Tibial nerve (tissue), 4 donors: ENCODE measurements at regions not wholly inside any gene's neighbourhood (a gene's known extent, or its start where the extent isn't known, plus 50 kb on each side); places are given as distances from the start of the nearest gene placed in this dataset.
"Not testable (repeated sequence)": the region's sequence is repeated elsewhere in the genome, so short reads cannot be mapped to it uniquely, and the experiment has no call there.

ENCODE experiments used
- DNase-seq, 2 donors: peaks; one replicate each; pipeline ENCODE4 v3.0.0-alpha.2; 2019; ENCODE audit warnings: low spot score in 2 of 2
- H3K27ac ChIP-seq, 4 donors: fragments of 200-600 bp; sonication (generic) in 3 of 4; one replicate each; pipeline ENCODE4 v1.5.1; 2017 to 2019; ENCODE audit warnings: mild to moderate bottlenecking in 1 of 4
- H3K27me3 ChIP-seq, 2 donors: fragments of 200-600 bp; sonication (generic) in 1 of 2; one replicate each; pipeline versions ENCODE4 v1.5.1 to v1.6.0; 2017 to 2019
- H3K36me3 ChIP-seq, 3 donors: fragments of 200-600 bp; sonication (generic); one replicate each; pipeline ENCODE4 v1.5.1; 2018 to 2019
- H3K4me1 ChIP-seq, 4 donors: fragments of 200-600 bp; sonication (generic) in 3 of 4; one replicate each; pipeline ENCODE4 v1.5.1; 2017 to 2019
- H3K4me3 ChIP-seq, 4 donors: fragments of 200-600 bp; sonication (generic) in 3 of 4; one replicate each; pipeline ENCODE4 v1.5.1; 2017 to 2019; ENCODE audit warnings: mild to moderate bottlenecking in 1 of 4, moderate library complexity in 1 of 4
- H3K9me3 ChIP-seq, 4 donors: fragments of 200-600 bp; sonication (generic) in 3 of 4; one replicate each; pipeline ENCODE4 v1.5.1; 2017 to 2019
- EP300 ChIP-seq, 2 donors: sonication (generic); formaldehyde crosslinking; IDR thresholded peaks; one replicate each; pipeline ENCODE4 v1.6.1; 2017; ENCODE audit warnings: antibody characterized with exemption in 2 of 2, mild to moderate bottlenecking in 1 of 2
- POLR2A ChIP-seq, 2 donors: fragments of 450-650 bp; IDR thresholded peaks; one replicate each; pipeline ENCODE4 v1.6.1; 2017; ENCODE audit warnings: antibody characterized with exemption in 2 of 2, mild to moderate bottlenecking in 2 of 2, moderate library complexity in 2 of 2
- WGBS, 2 donors: methylation state at CpG; one replicate each; pipeline ENCODE4 v1.1.5; 2018; 5-methylcytosine and 5-hydroxymethylcytosine counted together
- TF ChIP-seq, protein P1 (sequence below), 5 experiments: fragments of 200-600 bp in 3 of 5; fragments of 450-650 bp in 2 of 5; sonication (generic) in 3 of 5; IDR thresholded peaks; one replicate each; pipeline ENCODE4 v1.5.1; 2016 to 2019; ENCODE audit warnings: antibody characterized with exemption in 5 of 5, mild to moderate bottlenecking in 3 of 5, moderate library complexity in 2 of 5

DNA sequence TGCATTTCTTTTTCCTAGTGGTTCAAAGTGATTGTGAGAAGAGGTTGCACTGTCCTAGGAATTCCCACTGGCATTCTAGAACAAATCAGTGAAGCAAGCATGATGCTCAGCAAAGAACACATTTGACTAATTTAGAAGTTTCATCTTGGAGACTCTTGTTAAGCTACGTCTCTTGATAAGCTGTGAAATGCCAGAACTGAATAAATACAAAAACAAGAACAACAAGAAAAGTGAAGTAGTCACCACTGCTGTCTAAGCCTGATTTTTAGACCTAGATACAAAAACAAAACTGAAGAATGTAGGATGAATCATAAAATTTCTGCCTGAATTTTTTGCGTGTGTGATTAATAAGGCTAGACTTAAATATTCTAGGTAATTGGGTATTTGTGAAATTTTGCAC is 1162.4 kb downstream of the TUSC7 start:
- no peak overlapping the region for H3K27ac ChIP-seq
- no peaks in the 10 kb centered on the region for H3K9me3 ChIP-seq
- TF ChIP-seq EP300 (IDR thresholded peaks at IDR 0.05) (no peak), POLR2A (IDR thresholded peaks at IDR 0.05) (no peak)
- TF ChIP-seq, protein P1, sequence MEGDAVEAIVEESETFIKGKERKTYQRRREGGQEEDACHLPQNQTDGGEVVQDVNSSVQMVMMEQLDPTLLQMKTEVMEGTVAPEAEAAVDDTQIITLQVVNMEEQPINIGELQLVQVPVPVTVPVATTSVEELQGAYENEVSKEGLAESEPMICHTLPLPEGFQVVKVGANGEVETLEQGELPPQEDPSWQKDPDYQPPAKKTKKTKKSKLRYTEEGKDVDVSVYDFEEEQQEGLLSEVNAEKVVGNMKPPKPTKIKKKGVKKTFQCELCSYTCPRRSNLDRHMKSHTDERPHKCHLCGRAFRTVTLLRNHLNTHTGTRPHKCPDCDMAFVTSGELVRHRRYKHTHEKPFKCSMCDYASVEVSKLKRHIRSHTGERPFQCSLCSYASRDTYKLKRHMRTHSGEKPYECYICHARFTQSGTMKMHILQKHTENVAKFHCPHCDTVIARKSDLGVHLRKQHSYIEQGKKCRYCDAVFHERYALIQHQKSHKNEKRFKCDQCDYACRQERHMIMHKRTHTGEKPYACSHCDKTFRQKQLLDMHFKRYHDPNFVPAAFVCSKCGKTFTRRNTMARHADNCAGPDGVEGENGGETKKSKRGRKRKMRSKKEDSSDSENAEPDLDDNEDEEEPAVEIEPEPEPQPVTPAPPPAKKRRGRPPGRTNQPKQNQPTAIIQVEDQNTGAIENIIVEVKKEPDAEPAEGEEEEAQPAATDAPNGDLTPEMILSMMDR (IDR thresholded peaks at IDR 0.05): no peak
- no peaks in the 10 kb centered on the region for H3K27me3 ChIP-seq
- DNase-seq: no peak
- H3K36me3 ChIP-seq: no peaks in the 10 kb centered on the region
- H3K4me3 ChIP-seq: no peak overlapping the region
- H3K4me1 ChIP-seq: no peaks in the 10 kb centered on the region
- 81 to 94% methylated on average over 2 of the region's 2 CpGs for WGBS, 2 donors

DNA sequence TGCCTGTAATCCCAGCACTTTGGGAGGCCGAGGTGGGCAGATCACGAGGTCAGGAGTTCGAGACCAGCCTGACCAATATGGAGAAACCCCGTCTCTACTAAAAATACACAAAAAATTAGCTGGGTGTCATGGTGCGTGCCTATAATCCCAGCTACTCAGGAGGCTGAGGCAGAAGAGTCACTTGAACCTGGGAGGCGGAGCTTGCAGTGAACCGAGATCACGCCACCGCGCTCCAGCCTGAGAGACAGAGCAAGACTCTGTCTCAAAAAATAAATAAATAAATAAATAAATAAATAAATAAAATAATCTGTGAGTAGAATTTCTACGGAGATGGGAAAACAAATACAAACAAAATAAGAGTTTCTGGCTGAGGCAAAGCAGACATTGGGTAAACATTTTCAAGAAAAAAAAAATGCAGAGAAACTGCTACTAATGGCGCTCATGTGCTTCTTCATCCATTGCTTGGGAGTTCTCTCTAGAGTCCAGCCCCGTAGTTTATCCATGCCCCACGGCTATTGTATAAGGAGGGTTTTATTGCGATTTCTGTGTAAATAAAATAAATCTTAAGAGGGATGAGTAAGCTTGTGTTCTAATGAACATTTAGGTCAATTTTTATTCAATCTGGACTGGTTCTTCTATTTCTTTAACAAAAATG is 1161.9 kb downstream of the IGSF11 start:
- H3K27me3 ChIP-seq, H3K27ac ChIP-seq, H3K4me1 ChIP-seq, H3K36me3 ChIP-seq, H3K9me3 ChIP-seq, DNase-seq, H3K4me3 ChIP-seq: not testable (repeated sequence)
- WGBS, 2 donors: 87 to 88% methylated on average over 15 of the region's 15 CpGs

DNA sequence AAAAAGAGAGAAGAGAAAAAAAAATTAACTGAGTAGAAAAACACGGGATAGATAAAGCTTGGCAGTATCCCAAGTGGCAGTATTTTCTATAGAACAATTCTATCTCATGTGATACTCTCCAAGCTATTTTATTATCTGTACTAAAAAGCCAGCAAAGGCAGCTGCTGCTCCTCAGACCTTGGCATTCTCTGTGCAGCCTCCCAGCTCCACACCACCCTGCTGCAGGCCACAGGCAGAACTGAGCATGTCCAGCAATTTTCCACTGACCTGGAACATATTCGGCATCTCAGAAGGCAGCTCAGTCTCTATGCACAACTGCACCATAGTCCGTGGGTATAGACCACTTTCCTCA is 1161.4 kb downstream of the IGSF11 start:
- H3K27me3 ChIP-seq: no peaks in the 10 kb centered on the region
- TF ChIP-seq POLR2A (IDR thresholded peaks at IDR 0.05) (no peak), EP300 (IDR thresholded peaks at IDR 0.05) (no peak)
- TF ChIP-seq, protein P1 (IDR thresholded peaks at IDR 0.05): no peak
- DNase-seq: no peak
- H3K9me3 ChIP-seq: no peaks in the 10 kb centered on the region
- WGBS, 2 donors: 49 to 52% methylated on average over 3 of the region's 3 CpGs
- H3K4me1 ChIP-seq: no peaks in the 10 kb centered on the region
- no peak overlapping the region for H3K4me3 ChIP-seq
- H3K27ac ChIP-seq: no peak overlapping the region
- no peaks in the 10 kb centered on the region for H3K36me3 ChIP-seq

DNA sequence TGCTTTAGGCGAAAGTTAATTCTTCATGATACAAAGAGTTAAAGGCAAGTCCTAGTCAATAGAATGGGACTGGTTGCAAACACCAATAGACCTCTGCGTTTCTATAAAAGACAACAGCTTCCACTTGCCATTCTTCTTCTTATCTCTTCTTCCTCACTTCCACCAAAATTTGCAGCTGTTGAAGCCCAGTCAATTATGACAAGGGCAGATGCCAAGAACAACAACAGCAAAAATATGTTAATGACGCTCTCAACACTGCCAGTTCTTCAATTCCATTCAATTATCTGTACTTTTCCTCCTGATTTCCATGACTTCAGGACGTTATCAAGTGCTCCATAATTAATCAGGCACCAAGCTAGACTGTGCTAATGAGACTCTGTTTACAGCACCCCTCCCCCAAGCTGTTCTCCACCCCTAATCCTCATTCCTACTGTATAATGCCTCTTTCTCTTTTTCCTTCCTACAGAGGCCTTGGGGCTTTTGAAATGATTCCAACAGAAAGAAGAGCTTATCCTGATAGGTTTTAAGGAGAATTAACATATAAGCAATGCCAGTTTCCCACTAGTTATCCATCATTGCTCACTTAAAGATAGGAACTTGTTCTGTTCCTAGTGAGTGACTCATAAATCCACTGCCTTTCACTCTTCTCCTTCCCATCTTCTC is 1160.5 kb downstream of the IGSF11 start:
- Histone ChIP-seq H3K27ac (no peak overlapping the region), H3K9me3 (no peaks in the 10 kb centered on the region), H3K4me1 (no peaks in the 10 kb centered on the region), H3K36me3 (no peaks in the 10 kb centered on the region), H3K4me3 (no peak overlapping the region), H3K27me3 (no peaks in the 10 kb centered on the region)
- WGBS, 2 donors: 64 to 65% methylated on average over 4 of the region's 4 CpGs
- TF ChIP-seq EP300 (IDR thresholded peaks at IDR 0.05) (no peak), POLR2A (IDR thresholded peaks at IDR 0.05) (no peak)
- TF ChIP-seq, protein P1 (IDR thresholded peaks at IDR 0.05): no peak
- no peak for DNase-seq

DNA sequence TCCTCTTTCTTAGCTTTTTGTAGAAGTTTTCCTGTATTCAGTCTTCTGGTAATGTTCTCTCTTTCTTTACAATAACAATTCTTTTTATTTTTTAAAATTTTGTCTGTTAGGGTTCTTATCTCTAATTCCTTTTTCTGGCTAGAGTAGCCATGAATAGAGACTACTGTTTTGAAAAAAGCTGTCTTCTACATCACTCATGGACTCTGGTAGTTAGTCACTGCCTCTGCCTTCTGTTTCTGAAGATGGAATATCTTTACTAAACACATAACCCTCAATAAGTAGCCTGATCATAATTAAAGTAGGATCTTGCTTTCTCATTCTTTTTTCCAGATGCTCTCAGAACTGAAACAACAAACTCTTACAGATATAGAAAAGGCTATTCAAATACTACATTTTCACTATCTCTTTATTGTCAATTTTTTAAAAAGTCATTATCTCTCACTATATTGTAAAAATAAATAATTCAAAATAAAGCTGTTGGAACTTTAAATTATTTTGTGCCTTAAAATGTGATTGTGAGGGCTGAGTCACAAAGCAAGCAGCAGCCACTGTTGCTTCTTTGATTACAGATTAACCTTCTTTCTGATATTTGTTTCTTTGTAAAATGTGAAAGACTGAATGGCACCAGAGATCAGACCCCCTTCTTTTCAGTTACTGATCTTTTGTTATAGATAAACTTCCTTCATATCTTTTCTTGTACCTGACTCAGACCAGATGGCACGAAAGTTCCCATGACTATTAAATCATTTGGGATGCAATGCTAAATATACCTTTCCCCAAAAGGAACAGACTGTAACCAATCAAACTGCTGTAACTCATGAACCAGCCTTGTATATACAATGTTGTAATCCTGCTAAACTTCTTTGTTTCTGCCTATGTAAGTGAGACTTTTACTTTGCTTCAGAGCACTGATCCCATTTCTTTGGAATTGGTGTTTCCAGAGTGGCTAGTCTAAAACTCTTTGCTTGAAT is 1159.5 kb downstream of the IGSF11 start:
- H3K9me3 ChIP-seq: no peaks in the 10 kb centered on the region
- H3K4me3 ChIP-seq: no peak overlapping the region
- no peak for DNase-seq
- no peaks in the 10 kb centered on the region for H3K36me3 ChIP-seq
- no peaks in the 10 kb centered on the region for H3K4me1 ChIP-seq
- no peaks in the 10 kb centered on the region for H3K27me3 ChIP-seq
- TF ChIP-seq EP300 (IDR thresholded peaks at IDR 0.05) (no peak), POLR2A (IDR thresholded peaks at IDR 0.05) (no peak)
- TF ChIP-seq, protein P1 (IDR thresholded peaks at IDR 0.05): no peak
- no peak overlapping the region for H3K27ac ChIP-seq
- WGBS, 2 donors: 91 to 93% methylated on average over 1 of the region's 1 CpG
